ENCODE measurements at regions not wholly inside any gene's neighbourhood (a gene's known extent, or its start where the extent isn't known, plus 50 kb on each side); places are given as distances from the start of the nearest gene placed in this dataset.
"Not testable (repeated sequence)": the region's sequence is repeated elsewhere in the genome, so short reads cannot be mapped to it uniquely, and the experiment has no call there.

DNA sequence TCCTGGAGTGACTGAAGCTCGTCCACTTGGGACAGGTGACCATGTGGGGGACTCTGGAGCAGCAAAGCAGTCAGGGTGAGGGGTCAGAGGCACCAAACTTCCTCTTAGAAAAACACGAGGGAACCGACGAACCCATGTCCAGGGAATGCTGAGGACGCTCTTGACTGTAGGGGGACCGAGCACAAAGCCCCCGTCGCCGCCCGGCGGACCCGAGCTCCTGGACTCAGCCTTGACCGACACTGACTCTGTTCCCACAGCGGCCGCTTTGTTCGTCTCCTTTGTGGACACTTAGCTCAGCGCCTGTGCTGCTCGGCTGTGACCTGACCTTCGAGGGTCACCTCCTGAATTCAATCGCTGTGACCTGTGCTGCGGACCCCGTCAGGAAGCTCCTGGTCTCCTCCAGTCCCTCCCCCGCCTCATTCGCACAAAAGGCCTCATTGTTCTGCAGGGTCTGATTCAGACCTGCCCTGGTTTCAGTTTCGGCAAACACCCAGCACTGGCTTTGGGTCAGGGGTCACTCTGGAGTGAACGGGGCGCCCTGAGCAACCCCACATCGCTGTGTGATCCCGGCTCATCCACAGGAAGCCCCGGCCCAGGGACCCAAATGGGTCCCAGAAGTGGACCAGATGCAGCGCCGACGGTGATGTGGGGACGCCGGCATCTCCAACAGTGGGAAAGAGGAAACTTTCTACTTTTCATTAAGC is 454.8 kb downstream of the PREX1 start (continued):
- TF ChIP-seq ZNF546 (CRISPR knock-in tag; conservative IDR thresholded peaks at IDR 0.05) (peak; percentile 75; the same call in 1 of the 2 replicates), HNRNPL (IDR thresholded peaks at IDR 0.05; ENCODE audit: low read depth, low read length) (peak; percentile 76), THAP11 (CRISPR knock-in tag; IDR thresholded peaks at IDR 0.05) (peak; percentile 82), ZNF567 (CRISPR knock-in tag; IDR thresholded peaks at IDR 0.05; ENCODE audit: borderline replicate concordance) (peak; percentile 95), TBL1XR1 (IDR thresholded peaks at IDR 0.05; ENCODE audit: borderline replicate concordance, low read length, partially characterized antibody) (peak; percentile 99), ZNF788 (CRISPR knock-in tag; IDR thresholded peaks at IDR 0.05; ENCODE audit: borderline replicate concordance) (peak; percentile 99), ZNF775 (CRISPR knock-in tag; IDR thresholded peaks at IDR 0.05; ENCODE audit: borderline replicate concordance) (peak; percentile 44; the same call in 1 of the 2 replicates), TCF7L2 (IDR thresholded peaks at IDR 0.05; ENCODE audit: low read depth, low read length) (peak; percentile 92), TCF12 (CRISPR knock-in tag; IDR thresholded peaks at IDR 0.05) (peak; percentile 99), MYC (CRISPR knock-in tag; IDR thresholded peaks at IDR 0.05; ENCODE audit: borderline replicate concordance) (peak; percentile 85; the same call in 1 of the 2 replicates), ZBTB21 (CRISPR knock-in tag; IDR thresholded peaks at IDR 0.05) (peak; percentile 49), SP4 (CRISPR knock-in tag; IDR thresholded peaks at IDR 0.05) (peak; percentile 72; the same call in 1 of the 2 replicates), XRCC5 (optimal IDR thresholded peaks at IDR 0.05; ENCODE audit: low read length) (peak; percentile 53)
- TF ChIP-seq, protein P1, sequence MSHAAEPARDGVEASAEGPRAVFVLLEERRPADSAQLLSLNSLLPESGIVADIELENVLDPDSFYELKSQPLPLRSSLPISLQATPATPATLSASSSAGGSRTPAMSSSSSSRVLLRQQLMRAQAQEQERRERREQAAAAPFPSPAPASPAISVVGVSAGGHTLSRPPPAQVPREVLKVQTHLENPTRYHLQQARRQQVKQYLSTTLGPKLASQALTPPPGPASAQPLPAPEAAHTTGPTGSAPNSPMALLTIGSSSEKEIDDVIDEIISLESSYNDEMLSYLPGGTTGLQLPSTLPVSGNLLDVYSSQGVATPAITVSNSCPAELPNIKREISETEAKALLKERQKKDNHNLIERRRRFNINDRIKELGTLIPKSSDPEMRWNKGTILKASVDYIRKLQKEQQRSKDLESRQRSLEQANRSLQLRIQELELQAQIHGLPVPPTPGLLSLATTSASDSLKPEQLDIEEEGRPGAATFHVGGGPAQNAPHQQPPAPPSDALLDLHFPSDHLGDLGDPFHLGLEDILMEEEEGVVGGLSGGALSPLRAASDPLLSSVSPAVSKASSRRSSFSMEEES (CRISPR knock-in tag; IDR thresholded peaks at IDR 0.05), result peak; percentile 90
- TF ChIP-seq, protein P2, sequence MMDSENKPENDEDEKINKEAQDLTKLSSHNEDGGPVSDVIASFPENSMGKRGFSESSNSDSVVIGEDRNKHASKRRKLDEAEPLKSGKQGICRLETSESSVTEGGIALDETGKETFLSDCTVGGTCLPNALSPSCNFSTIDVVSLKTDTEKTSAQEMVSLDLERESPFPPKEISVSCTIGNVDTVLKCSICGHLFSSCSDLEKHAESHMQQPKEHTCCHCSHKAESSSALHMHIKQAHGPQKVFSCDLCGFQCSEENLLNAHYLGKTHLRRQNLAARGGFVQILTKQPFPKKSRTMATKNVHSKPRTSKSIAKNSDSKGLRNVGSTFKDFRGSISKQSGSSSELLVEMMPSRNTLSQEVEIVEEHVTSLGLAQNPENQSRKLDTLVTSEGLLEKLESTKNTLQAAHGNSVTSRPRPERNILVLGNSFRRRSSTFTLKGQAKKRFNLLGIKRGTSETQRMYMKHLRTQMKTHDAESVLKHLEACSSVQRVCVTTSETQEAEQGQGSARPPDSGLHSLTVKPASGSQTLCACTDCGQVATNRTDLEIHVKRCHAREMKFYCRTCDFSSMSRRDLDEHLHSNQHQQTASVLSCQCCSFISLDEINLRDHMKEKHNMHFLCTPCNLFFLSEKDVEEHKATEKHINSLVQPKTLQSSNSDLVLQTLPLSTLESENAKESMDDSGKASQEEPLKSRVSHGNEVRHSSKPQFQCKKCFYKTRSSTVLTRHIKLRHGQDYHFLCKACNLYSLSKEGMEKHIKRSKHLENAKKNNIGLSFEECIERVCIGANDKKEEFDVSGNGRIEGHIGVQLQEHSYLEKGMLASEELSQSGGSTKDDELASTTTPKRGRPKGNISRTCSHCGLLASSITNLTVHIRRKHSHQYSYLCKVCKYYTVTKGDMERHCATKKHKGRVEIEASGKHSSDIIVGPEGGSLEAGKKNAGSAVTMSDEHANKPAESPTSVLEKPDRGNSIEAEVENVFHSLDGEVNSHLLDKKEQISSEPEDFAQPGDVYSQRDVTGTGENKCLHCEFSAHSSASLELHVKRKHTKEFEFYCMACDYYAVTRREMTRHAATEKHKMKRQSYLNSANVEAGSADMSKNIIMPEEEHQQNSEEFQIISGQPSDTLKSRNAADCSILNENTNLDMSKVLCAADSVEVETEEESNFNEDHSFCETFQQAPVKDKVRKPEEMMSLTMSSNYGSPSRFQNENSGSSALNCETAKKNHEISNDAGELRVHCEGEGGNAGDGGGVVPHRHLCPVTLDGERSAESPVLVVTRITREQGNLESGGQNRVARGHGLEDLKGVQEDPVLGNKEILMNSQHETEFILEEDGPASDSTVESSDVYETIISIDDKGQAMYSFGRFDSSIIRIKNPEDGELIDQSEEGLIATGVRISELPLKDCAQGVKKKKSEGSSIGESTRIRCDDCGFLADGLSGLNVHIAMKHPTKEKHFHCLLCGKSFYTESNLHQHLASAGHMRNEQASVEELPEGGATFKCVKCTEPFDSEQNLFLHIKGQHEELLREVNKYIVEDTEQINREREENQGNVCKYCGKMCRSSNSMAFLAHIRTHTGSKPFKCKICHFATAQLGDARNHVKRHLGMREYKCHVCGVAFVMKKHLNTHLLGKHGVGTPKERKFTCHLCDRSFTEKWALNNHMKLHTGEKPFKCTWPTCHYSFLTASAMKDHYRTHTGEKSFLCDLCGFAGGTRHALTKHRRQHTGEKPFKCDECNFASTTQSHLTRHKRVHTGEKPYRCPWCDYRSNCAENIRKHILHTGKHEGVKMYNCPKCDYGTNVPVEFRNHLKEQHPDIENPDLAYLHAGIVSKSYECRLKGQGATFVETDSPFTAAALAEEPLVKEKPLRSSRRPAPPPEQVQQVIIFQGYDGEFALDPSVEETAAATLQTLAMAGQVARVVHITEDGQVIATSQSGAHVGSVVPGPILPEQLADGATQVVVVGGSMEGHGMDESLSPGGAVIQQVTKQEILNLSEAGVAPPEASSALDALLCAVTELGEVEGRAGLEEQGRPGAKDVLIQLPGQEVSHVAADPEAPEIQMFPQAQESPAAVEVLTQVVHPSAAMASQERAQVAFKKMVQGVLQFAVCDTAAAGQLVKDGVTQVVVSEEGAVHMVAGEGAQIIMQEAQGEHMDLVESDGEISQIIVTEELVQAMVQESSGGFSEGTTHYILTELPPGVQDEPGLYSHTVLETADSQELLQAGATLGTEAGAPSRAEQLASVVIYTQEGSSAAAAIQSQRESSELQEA (CRISPR knock-in tag; IDR thresholded peaks at IDR 0.05; ENCODE audit: not compliant biosample characterization), result peak; percentile 63
- not testable (repeated sequence) for TF ChIP-seq TCF12 (IDR thresholded peaks at IDR 0.05)
- TF ChIP-seq, protein P3, sequence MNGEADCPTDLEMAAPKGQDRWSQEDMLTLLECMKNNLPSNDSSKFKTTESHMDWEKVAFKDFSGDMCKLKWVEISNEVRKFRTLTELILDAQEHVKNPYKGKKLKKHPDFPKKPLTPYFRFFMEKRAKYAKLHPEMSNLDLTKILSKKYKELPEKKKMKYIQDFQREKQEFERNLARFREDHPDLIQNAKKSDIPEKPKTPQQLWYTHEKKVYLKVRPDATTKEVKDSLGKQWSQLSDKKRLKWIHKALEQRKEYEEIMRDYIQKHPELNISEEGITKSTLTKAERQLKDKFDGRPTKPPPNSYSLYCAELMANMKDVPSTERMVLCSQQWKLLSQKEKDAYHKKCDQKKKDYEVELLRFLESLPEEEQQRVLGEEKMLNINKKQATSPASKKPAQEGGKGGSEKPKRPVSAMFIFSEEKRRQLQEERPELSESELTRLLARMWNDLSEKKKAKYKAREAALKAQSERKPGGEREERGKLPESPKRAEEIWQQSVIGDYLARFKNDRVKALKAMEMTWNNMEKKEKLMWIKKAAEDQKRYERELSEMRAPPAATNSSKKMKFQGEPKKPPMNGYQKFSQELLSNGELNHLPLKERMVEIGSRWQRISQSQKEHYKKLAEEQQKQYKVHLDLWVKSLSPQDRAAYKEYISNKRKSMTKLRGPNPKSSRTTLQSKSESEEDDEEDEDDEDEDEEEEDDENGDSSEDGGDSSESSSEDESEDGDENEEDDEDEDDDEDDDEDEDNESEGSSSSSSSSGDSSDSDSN (CRISPR knock-in tag; IDR thresholded peaks at IDR 0.05), result peak; percentile 93
